Ovary (tissue), 7 donors: ENCODE measurements at regions not wholly inside any gene's neighbourhood (a gene's known extent, or its start where the extent isn't known, plus 50 kb on each side); places are given as distances from the start of the nearest gene placed in this dataset.
"Not testable (repeated sequence)": the region's sequence is repeated elsewhere in the genome, so short reads cannot be mapped to it uniquely, and the experiment has no call there.

ENCODE experiments used
- DNase-seq, 5 donors: peaks; one replicate each; pipeline ENCODE4 v3.0.0-alpha.2; 2019 to 2020
- H3K27ac ChIP-seq, 2 donors: fragments of 200-600 bp; one replicate each; pipeline versions ENCODE4 v1.5.1 to v1.8.0; 2019 to 2022
- H3K27me3 ChIP-seq: fragments of 200-600 bp; one replicate; pipeline ENCODE4 v1.8.0; 2022
- H3K36me3 ChIP-seq: fragments of 200-600 bp; sonication (generic); one replicate; pipeline ENCODE4 v1.5.1; 2019
- H3K4me1 ChIP-seq: one replicate; pipeline ENCODE4 v1.8.1; 2013; ENCODE audit warnings: mild to moderate bottlenecking, moderate library complexity; ENCODE audit not compliant: insufficient read depth
- H3K4me3 ChIP-seq: fragments of 200-600 bp; sonication (generic); one replicate; pipeline ENCODE4 v1.5.1; 2017
- H3K9me3 ChIP-seq, 2 donors: fragments of 200-600 bp in 1 of 2; sonication (generic) in 1 of 2; one replicate each; pipeline versions ENCODE4 v1.5.1 to v1.8.1; 2013 to 2019; ENCODE audit warnings: mild to moderate bottlenecking in 1 of 2, moderate library complexity in 1 of 2
- EP300 ChIP-seq: sonication (generic); formaldehyde crosslinking; IDR thresholded peaks from one replicate; pipeline ENCODE4 v1.6.1; 2017; ENCODE audit warnings: antibody characterized with exemption
- POLR2A ChIP-seq: fragments of 450-650 bp; IDR thresholded peaks from one replicate; pipeline ENCODE4 v1.6.1; 2017; ENCODE audit warnings: antibody characterized with exemption, mild to moderate bottlenecking, moderate library complexity
- WGBS, 3 donors: extraction: QIAGEN DNeasy Blood & Tissue Kit in 1 of 3; methylation state at CpG; one replicate each; pipeline versions ENCODE4 v1.1.5 to v1.1.7; 2013 to 2017; 5-methylcytosine and 5-hydroxymethylcytosine counted together
- intact Hi-C, 4 donors: fragments of 100-400 bp; cut with DNase I; formaldehyde crosslinking; loops; one replicate each; pipeline versions ENCODE4 v1.11.0 to v1.15.1; 2022 to 2023
- TF ChIP-seq, protein P1 (sequence below), 3 donors: fragments of 450-650 bp in 2 of 3; fragments of 200-600 bp in 1 of 3; IDR thresholded peaks; one replicate each; pipeline versions ENCODE4 v1.5.1 to v1.8.0; 2016 to 2022; ENCODE audit warnings: antibody characterized with exemption in 3 of 3, mild to moderate bottlenecking in 1 of 3
- donor health status: DM: no; HTN: no; CAD: no; lungs with moderate emphysema.
- donor health status: DM: no; HTN: no; CAD: no.
- donor health status: Bipolar disorder and iron deficiency.
- donor health status: DM: no; HTN: no; CAD: no.
- donor health status: DM: yes; HTN: yes; CAD: no.

DNA sequence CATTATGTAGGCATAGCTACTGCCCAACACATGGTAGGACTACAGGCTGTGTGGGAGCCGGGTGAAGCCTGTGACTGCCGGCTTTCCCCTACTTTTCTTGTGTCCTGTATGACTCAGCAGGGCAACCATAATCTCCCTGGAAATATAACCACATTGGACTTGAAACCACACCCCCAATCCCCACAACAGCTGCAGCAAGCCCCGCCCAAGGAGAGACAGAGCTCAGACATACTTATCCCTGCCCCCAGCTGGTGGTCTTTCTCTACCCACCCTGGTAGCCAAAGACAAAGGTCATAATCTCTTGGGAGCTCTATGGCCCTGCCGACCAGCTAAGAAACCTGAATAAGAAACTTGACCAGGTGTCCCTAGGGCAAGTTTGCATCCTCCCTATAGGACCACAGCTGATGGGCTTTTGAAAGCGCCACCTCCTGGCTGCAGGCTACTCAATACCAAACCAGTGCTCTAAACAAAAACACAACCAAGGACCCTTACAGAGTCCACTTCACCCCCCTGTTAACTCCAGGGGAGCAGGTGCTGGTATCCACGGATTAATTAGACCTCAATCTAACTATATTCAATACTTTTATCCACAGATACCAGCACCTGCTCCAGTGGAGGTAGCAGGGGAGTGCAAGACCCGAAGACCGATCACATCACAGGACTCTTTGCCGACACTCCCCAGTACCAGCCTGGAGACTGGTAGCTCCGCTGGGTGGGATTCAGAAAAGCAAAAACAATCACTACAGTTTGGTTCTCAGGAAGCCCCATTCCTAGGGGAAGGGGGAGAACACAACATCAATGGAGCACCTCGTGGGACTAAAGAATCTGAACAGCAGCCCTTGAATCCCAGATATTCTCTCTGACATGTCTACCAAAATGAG is 91.2 kb downstream of the IRX5 start:
- H3K4me1 ChIP-seq = no peaks in the 10 kb centered on the region
- intact Hi-C loops = no loop called here
- H3K9me3 ChIP-seq = peaks cover 0 to 3% of the 10 kb centered on the region in 2 donors
- no peak for TF ChIP-seq EP300
- no peak for TF ChIP-seq POLR2A
- TF ChIP-seq, protein P1, sequence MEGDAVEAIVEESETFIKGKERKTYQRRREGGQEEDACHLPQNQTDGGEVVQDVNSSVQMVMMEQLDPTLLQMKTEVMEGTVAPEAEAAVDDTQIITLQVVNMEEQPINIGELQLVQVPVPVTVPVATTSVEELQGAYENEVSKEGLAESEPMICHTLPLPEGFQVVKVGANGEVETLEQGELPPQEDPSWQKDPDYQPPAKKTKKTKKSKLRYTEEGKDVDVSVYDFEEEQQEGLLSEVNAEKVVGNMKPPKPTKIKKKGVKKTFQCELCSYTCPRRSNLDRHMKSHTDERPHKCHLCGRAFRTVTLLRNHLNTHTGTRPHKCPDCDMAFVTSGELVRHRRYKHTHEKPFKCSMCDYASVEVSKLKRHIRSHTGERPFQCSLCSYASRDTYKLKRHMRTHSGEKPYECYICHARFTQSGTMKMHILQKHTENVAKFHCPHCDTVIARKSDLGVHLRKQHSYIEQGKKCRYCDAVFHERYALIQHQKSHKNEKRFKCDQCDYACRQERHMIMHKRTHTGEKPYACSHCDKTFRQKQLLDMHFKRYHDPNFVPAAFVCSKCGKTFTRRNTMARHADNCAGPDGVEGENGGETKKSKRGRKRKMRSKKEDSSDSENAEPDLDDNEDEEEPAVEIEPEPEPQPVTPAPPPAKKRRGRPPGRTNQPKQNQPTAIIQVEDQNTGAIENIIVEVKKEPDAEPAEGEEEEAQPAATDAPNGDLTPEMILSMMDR (IDR thresholded peaks at IDR 0.05) = no peak
- no peaks in the 10 kb centered on the region for H3K36me3 ChIP-seq
- no peak overlapping the region for H3K4me3 ChIP-seq
- no peaks in the 10 kb centered on the region for H3K27me3 ChIP-seq
- no peak for DNase-seq
- 51 to 68% (median 65%) methylated on average over 11 of the region's 11 CpGs for WGBS, 3 donors
- H3K27ac ChIP-seq = no peak overlapping the region

DNA sequence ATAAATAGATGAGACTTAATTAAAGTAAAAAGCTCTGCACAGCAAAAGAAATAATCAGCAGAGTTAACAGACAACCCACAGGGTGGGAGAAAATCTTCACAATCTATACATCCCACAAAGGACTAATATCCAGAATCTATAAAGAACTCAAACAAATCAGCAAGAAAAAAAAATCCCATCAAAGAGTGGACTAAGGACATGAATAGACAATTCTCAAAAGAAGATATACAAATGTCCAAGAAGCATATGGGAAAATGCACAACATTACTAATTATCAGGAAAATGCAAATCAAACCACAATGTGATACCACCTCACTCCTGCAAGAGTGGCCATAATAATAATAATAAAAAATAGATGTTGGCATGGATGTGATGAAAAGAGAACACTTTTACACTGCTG is 96.6 kb downstream of the IRX5 start:
- DNase-seq, H3K4me1 ChIP-seq, intact Hi-C loops, H3K27ac ChIP-seq, H3K27me3 ChIP-seq, H3K9me3 ChIP-seq, H3K36me3 ChIP-seq, H3K4me3 ChIP-seq: not testable (repeated sequence)

DNA sequence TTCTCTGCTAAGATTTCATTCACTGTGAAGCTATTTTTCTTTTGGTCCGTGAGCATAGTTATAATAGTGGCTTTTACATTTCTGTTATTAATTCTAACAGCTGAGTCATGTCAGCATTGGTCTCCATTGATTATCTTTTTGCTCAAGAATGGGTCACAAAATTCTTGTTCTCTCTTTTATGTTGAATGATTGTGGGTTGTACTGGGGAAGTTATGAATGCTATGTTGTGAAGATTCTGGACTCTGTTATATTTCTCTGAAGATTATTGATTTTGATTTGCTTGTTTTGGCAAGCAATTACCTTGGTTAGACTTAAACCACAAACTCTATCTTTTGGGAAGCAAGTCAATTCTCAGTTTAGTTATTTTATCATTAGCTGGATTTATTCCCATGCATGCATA is 98.8 kb downstream of the IRX5 start:
- no peak for DNase-seq
- Histone ChIP-seq H3K4me3 (no peak overlapping the region), H3K36me3 (no peaks in the 10 kb centered on the region), H3K27me3 (no peaks in the 10 kb centered on the region), H3K9me3 (no peaks in the 10 kb centered on the region), H3K4me1 (no peaks in the 10 kb centered on the region), H3K27ac (no peak overlapping the region)
- TF ChIP-seq EP300 = no peak
- TF ChIP-seq, protein P1 (IDR thresholded peaks at IDR 0.05) = no peak
- no peak for TF ChIP-seq POLR2A
- WGBS, 3 donors = 38 to 72% (median 64%) methylated on average over 1 of the region's 1 CpG
- intact Hi-C loops = no loop called here

DNA sequence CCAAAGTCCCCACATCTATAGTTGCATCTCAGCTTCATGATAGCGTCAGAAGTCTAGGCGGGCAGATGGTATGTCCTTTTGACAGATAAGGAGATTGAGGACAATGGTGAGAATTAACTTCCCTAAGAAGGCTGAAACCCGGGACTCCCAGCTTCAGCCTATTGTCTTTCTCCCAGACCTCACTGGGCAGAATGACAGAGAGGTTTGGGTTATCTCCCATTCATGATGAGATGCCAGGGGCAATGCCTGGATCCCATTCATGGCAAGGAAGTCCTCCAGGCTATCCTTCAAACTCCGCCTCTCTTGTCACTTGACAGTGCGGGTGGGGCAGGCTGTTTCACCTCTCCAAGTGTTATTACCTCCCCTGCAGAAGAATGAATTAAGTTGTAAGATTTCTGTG is 100.3 kb downstream of the IRX5 start:
- no peaks in the 10 kb centered on the region for H3K36me3 ChIP-seq

DNA sequence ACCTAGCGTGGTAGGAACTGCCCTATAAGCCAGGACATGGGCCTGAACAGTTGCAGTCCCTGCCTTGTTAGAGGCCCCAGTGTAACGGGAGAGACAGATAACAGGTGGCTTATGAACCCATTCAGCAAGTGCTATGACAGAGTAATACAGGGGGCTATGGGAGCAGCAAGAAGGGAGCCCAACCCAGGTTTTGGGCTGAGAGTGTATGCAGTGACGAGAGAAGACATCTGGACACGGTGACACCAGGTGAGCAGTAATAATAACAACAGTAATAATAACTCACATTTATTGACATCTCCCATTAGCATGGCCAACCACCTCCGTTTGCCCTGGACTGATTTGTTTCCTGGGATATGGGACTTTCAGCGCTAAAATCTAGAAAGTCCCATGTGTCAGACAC is 100.8 kb downstream of the IRX5 start:
- Histone ChIP-seq H3K27me3 (no peaks in the 10 kb centered on the region), H3K4me3 (no peak overlapping the region), H3K36me3 (no peaks in the 10 kb centered on the region), H3K27ac (no peak overlapping the region), H3K9me3 (no peaks in the 10 kb centered on the region), H3K4me1 (no peaks in the 10 kb centered on the region)
- no peak for TF ChIP-seq EP300
- TF ChIP-seq, protein P1 (IDR thresholded peaks at IDR 0.05) = no peak
- TF ChIP-seq POLR2A = no peak
- intact Hi-C loops = no loop called here
- DNase-seq = no peak
- 70 to 83% (median 71%) methylated on average over 6 of the region's 6 CpGs for WGBS, 3 donors

More for the DNA sequence above, 100.3 kb downstream of the IRX5 start:
- TF ChIP-seq EP300 (no peak), POLR2A (no peak)
- TF ChIP-seq, protein P1 (IDR thresholded peaks at IDR 0.05) = no peak
- intact Hi-C loops = no loop called here
- no peaks in the 10 kb centered on the region for H3K27me3 ChIP-seq
- no peak overlapping the region for H3K27ac ChIP-seq
- no peaks in the 10 kb centered on the region for H3K4me1 ChIP-seq
- no peaks in the 10 kb centered on the region for H3K9me3 ChIP-seq
- WGBS, 3 donors = 80 to 87% (median 85%) methylated on average over 5 of the region's 5 CpGs
- no peak overlapping the region for H3K4me3 ChIP-seq
- DNase-seq = no peak
